Erythroblast (primary cell): ENCODE measurements at regions not wholly inside any gene's neighbourhood (a gene's known extent, or its start where the extent isn't known, plus 50 kb on each side); places are given as distances from the start of the nearest gene placed in this dataset.

Experiments used
- GATA1 ChIP-seq: IDR thresholded peaks from 2 replicates; pipeline ENCODE4 v1.6.1; 2011; ENCODE audit warnings: low read depth, mild to moderate bottlenecking, control low read depth, low read length, moderate library complexity
- POLR2A ChIP-seq: IDR thresholded peaks from 2 replicates; pipeline ENCODE4 v1.6.1; 2011; ENCODE audit warnings: mild to moderate bottlenecking, low read length

DNA sequence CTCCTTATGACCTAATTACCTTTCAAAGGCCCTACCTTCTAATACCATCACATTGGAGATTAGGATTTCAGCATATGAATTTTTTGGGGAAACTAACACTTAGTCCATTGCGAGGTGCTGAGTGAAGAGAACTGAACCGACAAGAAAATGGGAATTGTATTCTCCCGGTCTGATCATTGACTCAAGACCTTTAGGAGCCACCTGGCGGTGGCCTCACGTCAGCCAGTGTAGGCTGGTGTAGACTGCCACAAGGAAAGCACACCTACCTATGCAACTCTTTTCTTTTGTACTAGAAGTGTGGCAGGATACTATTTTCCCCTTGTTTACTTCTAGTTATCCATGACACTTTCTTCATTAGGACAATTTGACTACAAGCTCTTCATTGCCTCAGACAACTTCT lies 333.5 kb upstream of the B3GALT2 start:
- TF ChIP-seq POLR2A (no peak), GATA1 (no peak)
